ENCODE measurements at regions not wholly inside any gene's neighbourhood (a gene's known extent, or its start where the extent isn't known, plus 50 kb on each side); places are given as distances from the start of the nearest gene placed in this dataset.
"Not testable (repeated sequence)": the region's sequence is repeated elsewhere in the genome, so short reads cannot be mapped to it uniquely, and the experiment has no call there.

DNA sequence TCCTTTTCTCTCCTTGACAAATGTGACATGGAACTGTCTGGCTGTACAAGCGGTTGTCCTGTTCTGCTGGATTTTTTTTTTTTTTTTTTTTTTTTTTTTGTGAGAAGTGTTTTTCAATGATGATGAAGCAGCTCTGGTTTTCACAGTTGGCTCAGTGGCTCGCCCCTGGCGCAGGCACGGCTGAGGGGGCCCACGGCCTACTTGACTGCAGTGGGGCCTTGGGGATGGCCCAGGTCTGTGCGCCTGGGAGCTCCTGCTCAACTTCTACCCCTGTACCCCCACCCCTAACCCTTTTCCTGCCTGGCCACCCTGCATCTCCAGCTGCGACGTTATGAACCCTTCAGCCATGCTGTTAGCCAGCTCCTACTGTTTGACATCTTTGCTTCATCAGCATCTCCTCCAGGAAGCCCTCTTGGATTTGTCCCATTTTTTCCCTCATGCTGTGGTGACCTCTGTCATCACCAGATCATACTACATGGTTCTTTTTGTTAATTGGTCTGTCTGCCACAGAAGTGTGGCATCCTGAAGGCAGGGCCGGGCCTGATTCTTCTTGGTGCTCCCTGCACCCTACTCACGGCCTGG lies 167.9 kb downstream of the INHBB start:
- TF ChIP-seq, protein P1, sequence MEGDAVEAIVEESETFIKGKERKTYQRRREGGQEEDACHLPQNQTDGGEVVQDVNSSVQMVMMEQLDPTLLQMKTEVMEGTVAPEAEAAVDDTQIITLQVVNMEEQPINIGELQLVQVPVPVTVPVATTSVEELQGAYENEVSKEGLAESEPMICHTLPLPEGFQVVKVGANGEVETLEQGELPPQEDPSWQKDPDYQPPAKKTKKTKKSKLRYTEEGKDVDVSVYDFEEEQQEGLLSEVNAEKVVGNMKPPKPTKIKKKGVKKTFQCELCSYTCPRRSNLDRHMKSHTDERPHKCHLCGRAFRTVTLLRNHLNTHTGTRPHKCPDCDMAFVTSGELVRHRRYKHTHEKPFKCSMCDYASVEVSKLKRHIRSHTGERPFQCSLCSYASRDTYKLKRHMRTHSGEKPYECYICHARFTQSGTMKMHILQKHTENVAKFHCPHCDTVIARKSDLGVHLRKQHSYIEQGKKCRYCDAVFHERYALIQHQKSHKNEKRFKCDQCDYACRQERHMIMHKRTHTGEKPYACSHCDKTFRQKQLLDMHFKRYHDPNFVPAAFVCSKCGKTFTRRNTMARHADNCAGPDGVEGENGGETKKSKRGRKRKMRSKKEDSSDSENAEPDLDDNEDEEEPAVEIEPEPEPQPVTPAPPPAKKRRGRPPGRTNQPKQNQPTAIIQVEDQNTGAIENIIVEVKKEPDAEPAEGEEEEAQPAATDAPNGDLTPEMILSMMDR (IDR thresholded peaks at IDR 0.05; ENCODE audit: low read depth, low read length), result no peak
- ChIA-PET CTCF (interaction anchor here (1.2 to 2.0 kb wide), 3 partner anchors 8 to 201 kb away, joined by 3 to 5 read pairs (median 4); no protein-coding TSS in a partner anchor), POLR2A (no interaction called here)

GRCh38 chr2:120514521-120514920 lies 168.6 kb downstream of the INHBB start:
- DNase-seq (ENCODE audit: low read depth, low spot score), result no peak
- Histone ChIP-seq H3K27ac (ENCODE audit: low read depth, low read length) (no peak overlapping the region), H3K9me3 (ENCODE audit: control insufficient read depth, insufficient read depth, low read length) (no peaks in the 10 kb centered on the region; the same call in 1 of the 2 replicates), H3K27me3 (ENCODE audit: control insufficient read depth, insufficient read depth, low read length) (peaks cover 35% of the 10 kb centered on the region), H3K4me3 (ENCODE audit: low read depth, low read length) (no peak overlapping the region)
- TF ChIP-seq, protein P1 (IDR thresholded peaks at IDR 0.05; ENCODE audit: low read depth, low read length), result no peak
- CTCF ChIA-PET, result no interaction called here
- POLR2A ChIA-PET, result interaction anchor here (0.6 kb wide), 1 partner anchor 161 kb away, joined by 7 read pairs; no protein-coding TSS in a partner anchor

More for the DNA sequence above, 167.9 kb downstream of the INHBB start:
- H3K4me3 ChIP-seq (ENCODE audit: low read depth, low read length), result no peak overlapping the region
- peaks cover 32% of the 10 kb centered on the region for H3K27me3 ChIP-seq (ENCODE audit: control insufficient read depth, insufficient read depth, low read length)
- no peak overlapping the region for H3K27ac ChIP-seq (ENCODE audit: low read depth, low read length)
- no peaks in the 10 kb centered on the region; the same call in 1 of the 2 replicates for H3K9me3 ChIP-seq (ENCODE audit: control insufficient read depth, insufficient read depth, low read length)
- DNase-seq (ENCODE audit: low read depth, low spot score), result no peak

DNA sequence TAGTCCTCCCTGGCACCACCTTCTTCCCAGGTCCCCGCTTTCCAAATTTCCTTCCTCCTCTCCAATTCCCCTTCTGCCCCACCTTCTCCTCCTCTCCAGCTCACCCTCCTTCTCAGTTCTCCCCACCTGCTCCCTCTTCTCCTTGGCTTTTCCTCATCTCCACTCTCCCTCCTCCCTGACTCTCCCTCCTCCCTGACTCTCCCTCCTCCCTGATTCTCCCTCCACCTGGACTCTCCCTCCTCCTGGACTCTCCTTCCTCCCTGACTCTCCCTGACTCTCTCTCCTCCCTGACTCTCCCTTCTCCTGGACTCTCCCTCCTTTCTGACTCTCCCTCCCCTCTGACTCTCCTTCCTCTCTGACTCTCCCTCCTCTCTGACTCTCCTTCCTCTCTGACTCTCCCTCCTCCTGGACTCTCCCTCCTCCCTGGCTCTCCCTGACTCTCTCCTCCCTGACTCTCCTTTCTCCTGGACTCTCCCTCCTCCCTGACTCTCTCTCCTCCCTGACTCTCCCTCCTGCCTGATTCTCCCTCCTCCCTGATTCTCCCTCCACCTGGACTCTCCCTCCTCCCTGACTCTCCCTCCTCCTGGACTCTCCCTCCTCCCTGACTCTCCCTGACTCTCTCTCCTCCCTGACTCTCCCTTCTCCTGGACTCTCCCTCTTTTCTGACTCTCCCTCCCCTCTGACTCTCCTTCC lies 169.3 kb downstream of the INHBB start:
- DNase-seq (ENCODE audit: low read depth, low spot score); CTCF ChIA-PET; H3K4me3 ChIP-seq (ENCODE audit: low read depth, low read length); H3K27ac ChIP-seq (ENCODE audit: low read depth, low read length); H3K9me3 ChIP-seq (ENCODE audit: control insufficient read depth, insufficient read depth, low read length): not testable (repeated sequence)
- POLR2A ChIA-PET, result interaction anchor here (0.6 kb wide), 1 partner anchor 161 kb away, joined by 7 read pairs; no protein-coding TSS in a partner anchor
- H3K27me3 ChIP-seq (ENCODE audit: control insufficient read depth, insufficient read depth, low read length), result peaks cover 36% of the 10 kb centered on the region

DNA sequence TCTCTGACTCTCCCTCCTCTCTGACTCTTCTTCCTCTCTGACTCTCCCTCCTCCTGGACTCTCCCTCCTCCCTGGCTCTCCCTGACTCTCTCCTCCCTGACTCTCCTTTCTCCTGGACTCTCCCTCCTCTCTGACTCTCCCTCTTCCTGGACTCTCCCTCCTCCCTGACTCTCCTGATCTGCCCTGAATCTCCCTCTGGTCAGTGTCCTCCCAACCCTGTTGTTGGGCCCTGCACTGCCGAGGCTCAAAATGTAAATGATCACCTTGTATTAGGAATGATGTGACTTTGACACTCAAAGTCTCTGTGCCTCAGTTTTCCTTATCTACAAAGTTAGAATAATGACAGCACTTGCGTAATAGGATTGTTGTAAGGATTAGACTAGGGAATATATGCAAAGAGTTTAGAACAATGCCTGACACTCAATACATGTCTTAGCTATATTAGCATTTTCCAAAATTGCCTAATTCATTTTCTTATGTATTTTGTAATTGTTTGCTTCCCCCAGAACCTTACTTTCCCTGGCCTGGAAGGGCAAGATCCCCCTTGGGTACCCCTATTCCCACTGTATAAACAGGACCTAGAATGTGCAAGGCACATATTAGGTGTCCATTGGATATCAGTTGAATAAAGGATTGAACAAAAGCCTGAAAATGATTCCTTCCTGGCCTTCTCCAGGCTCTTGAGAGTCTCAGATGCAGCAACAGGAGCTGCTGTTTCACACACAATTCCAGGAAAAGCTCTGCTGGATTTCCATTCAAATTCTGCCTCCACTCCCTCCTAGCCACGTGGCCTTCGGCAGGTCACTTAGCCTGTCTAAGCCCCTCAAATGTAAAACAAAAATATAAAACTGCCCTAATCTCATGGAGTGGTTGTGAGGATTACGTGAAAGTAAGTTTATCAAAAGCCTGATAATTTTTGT lies 170.1 kb downstream of the INHBB start:
- no peaks in the 10 kb centered on the region for H3K9me3 ChIP-seq (ENCODE audit: control insufficient read depth, insufficient read depth, low read length)
- DNase-seq (ENCODE audit: low read depth, low spot score), result no peak
- H3K27ac ChIP-seq (ENCODE audit: low read depth, low read length), result no peak overlapping the region
- TF ChIP-seq, protein P1 (IDR thresholded peaks at IDR 0.05; ENCODE audit: low read depth, low read length), result no peak
- H3K27me3 ChIP-seq (ENCODE audit: control insufficient read depth, insufficient read depth, low read length), result peaks cover 34% of the 10 kb centered on the region
- H3K4me3 ChIP-seq (ENCODE audit: low read depth, low read length), result no peak overlapping the region
- ChIA-PET POLR2A (no interaction called here), CTCF (interaction anchor here (0.6 kb wide), 1 partner anchor 77 kb away, joined by 4 read pairs; no protein-coding TSS in a partner anchor)

GRCh38 chr2:120516679-120517314 lies 170.9 kb downstream of the INHBB start:
- Histone ChIP-seq H3K27ac (ENCODE audit: low read depth, low read length) (no peak overlapping the region), H3K9me3 (ENCODE audit: control insufficient read depth, insufficient read depth, low read length) (no peaks in the 10 kb centered on the region), H3K4me3 (ENCODE audit: low read depth, low read length) (no peak overlapping the region), H3K27me3 (ENCODE audit: control insufficient read depth, insufficient read depth, low read length) (peaks cover 36% of the 10 kb centered on the region)
- DNase-seq (ENCODE audit: low read depth, low spot score), result no peak
- TF ChIP-seq, protein P1 (IDR thresholded peaks at IDR 0.05; ENCODE audit: low read depth, low read length), result no peak
- CTCF ChIA-PET, result interaction anchor here (0.6 kb wide), 1 partner anchor 78 kb away, joined by 4 read pairs; no protein-coding TSS in a partner anchor
- POLR2A ChIA-PET, result no interaction called here

All from AG04450 (cell line).